Retinal pigment epithelial cell (primary cell): ENCODE measurements at regions not wholly inside any gene's neighbourhood (a gene's known extent, or its start where the extent isn't known, plus 50 kb on each side); places are given as distances from the start of the nearest gene placed in this dataset.

Experiments
- DNase-seq: peaks from one replicate; pipeline ENCODE4 v3.0.0-alpha.2; 2010; ENCODE audit warnings: low read depth
- H3K4me3 ChIP-seq: 2 replicates; pipeline ENCODE4 v1.5.1; 2011; ENCODE audit warnings: mild to moderate bottlenecking, low read length, control low read depth, moderate library complexity
- CTCF ChIP-seq: conservative IDR thresholded peaks from 2 replicates; pipeline ENCODE4 v1.5.1; 2011; ENCODE audit warnings: low read depth, low read length, control low read depth, inconsistent platforms

GRCh38 chr1:244974106-244974505, 109.8 kb upstream of the HNRNPU start:
- no peak for DNase-seq
- no peak for TF ChIP-seq CTCF
- H3K4me3 ChIP-seq: no peak overlapping the region

- peak overlapping the region; percentile 79 for H3K4me3 ChIP-seq
- TF ChIP-seq CTCF: no peak
- DNase-seq: no peak
Observed at GRCh38 chr1:244971552-244972216, 107.3 kb upstream of the HNRNPU start.

- peak; percentile 54 for TF ChIP-seq CTCF
- DNase-seq: peak; percentile 83
- H3K4me3 ChIP-seq: peak overlapping the region; percentile 79
Observed at GRCh38 chr1:244970744-244971551, 106.6 kb upstream of the HNRNPU start.

GRCh38 chr1:244970236-244970743, 105.9 kb upstream of the HNRNPU start:
- peak; percentile 10 for DNase-seq
- TF ChIP-seq CTCF: no peak
- peak overlapping the region; percentile 79 for H3K4me3 ChIP-seq

- DNase-seq: peak; percentile 75
Observed at GRCh38 chr1:244969355-244970235, 105.3 kb upstream of the HNRNPU start.

GRCh38 chr1:244968881-244969280, 104.5 kb upstream of the HNRNPU start:
- no peak for DNase-seq
- TF ChIP-seq CTCF: no peak
- H3K4me3 ChIP-seq: no peak overlapping the region

More at GRCh38 chr1:244969355-244970235, 105.3 kb upstream of the HNRNPU start:
- H3K4me3 ChIP-seq: peak overlapping the region; percentile 64
- TF ChIP-seq CTCF: no peak
